ENCODE measurements at regions not wholly inside any gene's neighbourhood (a gene's known extent, or its start where the extent isn't known, plus 50 kb on each side); places are given as distances from the start of the nearest gene placed in this dataset.

DNA sequence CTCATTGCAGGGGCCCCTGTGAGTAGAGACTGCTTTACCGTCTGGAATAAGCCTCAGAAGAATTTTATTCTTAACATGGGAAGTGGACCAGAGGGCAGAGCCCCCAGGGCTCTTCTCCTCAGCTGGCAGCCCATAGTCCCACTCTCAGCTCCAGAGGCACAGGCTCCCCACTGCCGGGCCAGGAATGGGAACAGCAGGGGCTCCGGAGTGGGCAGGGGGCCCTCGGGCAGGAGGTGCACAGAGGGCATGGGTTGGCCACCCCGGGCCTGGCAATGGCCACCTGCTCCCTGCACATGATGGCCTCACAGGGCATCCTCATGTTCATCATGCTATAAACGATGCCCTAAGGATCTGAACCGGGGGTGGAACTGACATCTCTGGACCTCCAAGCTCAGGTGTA, 1469.7 kb downstream of the BRD1 start:
- Histone ChIP-seq H2AFZ (no peak overlapping the region), H3K4me2 (ENCODE audit: unreplicated experiment) (no peak overlapping the region), H3K79me2 (ENCODE audit: insufficient read depth) (no peaks in the 10 kb centered on the region), H3K36me3 (ENCODE audit: low read depth) (no peaks in the 10 kb centered on the region), H3F3A (ENCODE audit: insufficient read depth) (no peaks in the 10 kb centered on the region), H3K9me2 (ENCODE audit: insufficient read depth) (no peaks in the 10 kb centered on the region), H4K20me1 (ENCODE audit: insufficient read depth) (no peaks in the 10 kb centered on the region), H3K27me3 (replicated peaks; ENCODE audit: insufficient read depth) (no peaks in the 10 kb centered on the region), H3K9me3 (ENCODE audit: low read depth) (no peaks in the 10 kb centered on the region), H3K4me1 (ENCODE audit: insufficient read depth) (no peaks in the 10 kb centered on the region), H3K27ac (no peak overlapping the region), H3K4me3 (no peak overlapping the region), H3K9ac (no peak overlapping the region)
- in situ Hi-C loops (cut with MboI) = no loop called here
- TF ChIP-seq EZH2phosphoT487 (IDR thresholded peaks at IDR 0.05; ENCODE audit: insufficient read depth, low read depth) (no peak), EZH2 (IDR thresholded peaks at IDR 0.05; ENCODE audit: insufficient read depth, poor library complexity, severe bottlenecking) (no peak)
- 43 to 54% methylated on average over 7 of the region's 7 CpGs for WGBS, 2 experiments (ENCODE audit: low coverage in 1 of 2, low lambda C conversion rate in 2 of 2, missing lambda C conversion rate in 2 of 2)
- no peak for DNase-seq

DNA sequence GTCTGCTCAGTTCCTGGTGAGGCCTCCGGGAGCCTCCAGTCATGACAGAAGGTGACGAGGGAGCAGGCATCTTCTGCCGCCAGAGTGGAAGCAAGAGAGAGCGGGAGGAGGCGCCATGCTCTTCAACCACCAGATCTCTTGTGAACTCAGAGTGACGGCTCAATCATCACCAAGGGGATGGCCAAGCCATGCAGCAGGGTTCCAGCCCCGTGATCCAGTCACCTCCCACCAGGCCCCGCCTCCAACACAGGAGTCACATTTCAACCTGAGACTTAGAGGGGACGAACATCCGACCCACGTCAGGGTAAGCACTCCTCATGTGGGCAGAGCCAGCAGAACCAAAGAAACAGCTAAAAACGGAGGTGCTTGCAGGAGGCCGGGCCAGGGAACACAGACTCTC, 1470.5 kb downstream of the BRD1 start:
- no peaks in the 10 kb centered on the region for H3K36me3 ChIP-seq (ENCODE audit: low read depth)
- H3K27me3 ChIP-seq (replicated peaks; ENCODE audit: insufficient read depth) = no peaks in the 10 kb centered on the region
- H4K20me1 ChIP-seq (ENCODE audit: insufficient read depth) = no peaks in the 10 kb centered on the region
- no peak overlapping the region for H2AFZ ChIP-seq
- H3F3A ChIP-seq (ENCODE audit: insufficient read depth) = no peaks in the 10 kb centered on the region
- no peak overlapping the region for H3K4me3 ChIP-seq
- no peaks in the 10 kb centered on the region for H3K4me1 ChIP-seq (ENCODE audit: insufficient read depth)
- no peak overlapping the region for H3K9ac ChIP-seq
- 51 to 52% methylated on average over 13 of the region's 13 CpGs for WGBS, 2 experiments (ENCODE audit: low coverage in 1 of 2, low lambda C conversion rate in 2 of 2, missing lambda C conversion rate in 2 of 2)
- H3K27ac ChIP-seq = no peak overlapping the region
- no peaks in the 10 kb centered on the region for H3K9me2 ChIP-seq (ENCODE audit: insufficient read depth)
- DNase-seq = no peak
- H3K9me3 ChIP-seq (ENCODE audit: low read depth) = no peaks in the 10 kb centered on the region
- in situ Hi-C loops (cut with MboI) = no loop called here
- no peaks in the 10 kb centered on the region for H3K79me2 ChIP-seq (ENCODE audit: insufficient read depth)
- H3K4me2 ChIP-seq (ENCODE audit: unreplicated experiment) = no peak overlapping the region
- no peak for TF ChIP-seq EZH2phosphoT487 (IDR thresholded peaks at IDR 0.05; ENCODE audit: insufficient read depth, low read depth)
- no peak for TF ChIP-seq EZH2 (IDR thresholded peaks at IDR 0.05; ENCODE audit: insufficient read depth, poor library complexity, severe bottlenecking)

DNA sequence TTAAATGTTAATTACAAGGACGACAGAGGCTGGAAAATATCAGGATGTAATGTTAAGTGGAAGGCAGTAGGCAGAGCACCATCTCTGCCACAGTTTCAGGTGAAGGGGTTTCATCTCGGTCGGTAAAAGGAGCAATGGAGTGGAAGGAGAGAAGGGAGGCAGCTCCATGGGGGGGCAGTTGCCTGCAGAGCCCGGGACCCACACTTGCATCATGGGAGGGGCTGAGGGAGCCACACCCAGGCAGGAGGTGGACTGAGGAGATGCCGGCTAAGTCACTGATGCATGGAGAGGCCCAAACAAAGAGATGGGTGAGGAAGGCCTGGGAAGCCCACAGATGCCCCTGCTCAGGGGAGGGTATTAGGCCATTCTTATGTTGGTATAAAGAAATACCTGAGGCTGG, 1470.9 kb downstream of the BRD1 start:
- no peak overlapping the region for H2AFZ ChIP-seq
- H3K27ac ChIP-seq = no peak overlapping the region
- WGBS, 2 experiments (ENCODE audit: low coverage in 1 of 2, low lambda C conversion rate in 2 of 2, missing lambda C conversion rate in 2 of 2) = 26 to 40% methylated on average over 5 of the region's 5 CpGs
- no peaks in the 10 kb centered on the region for H3F3A ChIP-seq (ENCODE audit: insufficient read depth)
- H3K9me3 ChIP-seq (ENCODE audit: low read depth) = no peaks in the 10 kb centered on the region
- H4K20me1 ChIP-seq (ENCODE audit: insufficient read depth) = no peaks in the 10 kb centered on the region
- H3K4me2 ChIP-seq (ENCODE audit: unreplicated experiment) = no peak overlapping the region
- no peak for DNase-seq
- no peaks in the 10 kb centered on the region for H3K4me1 ChIP-seq (ENCODE audit: insufficient read depth)
- H3K36me3 ChIP-seq (ENCODE audit: low read depth) = no peaks in the 10 kb centered on the region
- no peak overlapping the region for H3K4me3 ChIP-seq
- no peaks in the 10 kb centered on the region for H3K79me2 ChIP-seq (ENCODE audit: insufficient read depth)
- no peaks in the 10 kb centered on the region for H3K27me3 ChIP-seq (replicated peaks; ENCODE audit: insufficient read depth)
- H3K9ac ChIP-seq = no peak overlapping the region
- in situ Hi-C loops (cut with MboI) = no loop called here
- TF ChIP-seq EZH2 (IDR thresholded peaks at IDR 0.05; ENCODE audit: insufficient read depth, poor library complexity, severe bottlenecking) = no peak
- TF ChIP-seq EZH2phosphoT487 (IDR thresholded peaks at IDR 0.05; ENCODE audit: insufficient read depth, low read depth) = no peak
- no peaks in the 10 kb centered on the region for H3K9me2 ChIP-seq (ENCODE audit: insufficient read depth)

DNA sequence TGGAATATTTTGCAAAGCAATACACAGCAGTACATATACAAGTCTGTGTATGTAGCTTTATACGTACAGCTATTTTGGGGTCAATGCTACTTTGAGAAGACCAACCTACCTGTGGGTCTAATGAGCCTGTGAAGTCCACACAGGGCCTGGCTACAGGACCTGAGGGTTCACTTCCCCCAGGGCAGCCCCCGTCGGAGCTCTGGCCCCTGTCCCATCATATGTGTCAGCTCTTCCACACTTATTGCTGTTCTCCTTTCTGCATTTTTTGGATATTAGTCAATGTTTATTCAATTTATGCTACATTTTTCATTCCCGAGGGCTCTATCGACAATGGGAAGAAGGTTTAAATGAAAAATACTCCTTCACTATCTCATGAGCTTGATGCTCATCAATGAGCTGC, 1473.6 kb downstream of the BRD1 start:
- H2AFZ ChIP-seq = no peak overlapping the region
- no peak overlapping the region for H3K4me2 ChIP-seq (ENCODE audit: unreplicated experiment)
- TF ChIP-seq EZH2phosphoT487 (IDR thresholded peaks at IDR 0.05; ENCODE audit: insufficient read depth, low read depth) (no peak), EZH2 (IDR thresholded peaks at IDR 0.05; ENCODE audit: insufficient read depth, poor library complexity, severe bottlenecking) (no peak)
- H3K36me3 ChIP-seq (ENCODE audit: low read depth) = no peaks in the 10 kb centered on the region
- no peak overlapping the region for H3K27ac ChIP-seq
- H3K9ac ChIP-seq = no peak overlapping the region
- H3K4me3 ChIP-seq = no peak overlapping the region
- H3K9me3 ChIP-seq (ENCODE audit: low read depth) = no peaks in the 10 kb centered on the region
- 51 to 57% methylated on average over 5 of the region's 5 CpGs for WGBS, 2 experiments (ENCODE audit: low coverage in 1 of 2, low lambda C conversion rate in 2 of 2, missing lambda C conversion rate in 2 of 2)
- in situ Hi-C loops (cut with MboI) = no loop called here
- no peaks in the 10 kb centered on the region for H4K20me1 ChIP-seq (ENCODE audit: insufficient read depth)
- H3F3A ChIP-seq (ENCODE audit: insufficient read depth) = no peaks in the 10 kb centered on the region
- no peaks in the 10 kb centered on the region for H3K9me2 ChIP-seq (ENCODE audit: insufficient read depth)
- no peaks in the 10 kb centered on the region for H3K79me2 ChIP-seq (ENCODE audit: insufficient read depth)
- DNase-seq = no peak
- no peaks in the 10 kb centered on the region for H3K4me1 ChIP-seq (ENCODE audit: insufficient read depth)
- no peaks in the 10 kb centered on the region for H3K27me3 ChIP-seq (replicated peaks; ENCODE audit: insufficient read depth)
